Left ventricle myocardium inferior (tissue), 1 donor: ENCODE measurements at regions not wholly inside any gene's neighbourhood (a gene's known extent, or its start where the extent isn't known, plus 50 kb on each side); places are given as distances from the start of the nearest gene placed in this dataset.

Experiments used
- DNase-seq: peaks from one replicate; pipeline ENCODE4 v3.0.0-alpha.2; 2020
- H3K27ac ChIP-seq: fragments of 200-600 bp; replicated peaks from 2 replicates; pipeline ENCODE4 v1.8.0; 2021
- H3K27me3 ChIP-seq: fragments of 200-600 bp; 2 replicates; pipeline ENCODE4 v1.8.0; 2021; ENCODE audit warnings: low read depth
- H3K36me3 ChIP-seq: fragments of 200-600 bp; 2 replicates; pipeline ENCODE4 v1.8.0; 2021
- H3K4me1 ChIP-seq: fragments of 200-600 bp; 2 replicates; pipeline ENCODE4 v1.8.0; 2021
- H3K4me3 ChIP-seq: fragments of 200-600 bp; 2 replicates; pipeline ENCODE4 v1.8.0; 2021; ENCODE audit warnings: mild to moderate bottlenecking, moderate library complexity
- H3K9me3 ChIP-seq: fragments of 200-600 bp; replicated peaks from 2 replicates; pipeline ENCODE4 v1.8.0; 2021
- CTCF ChIP-seq: fragments of 200-600 bp; IDR thresholded peaks from 2 replicates; pipeline ENCODE4 v1.8.0; 2021; ENCODE audit warnings: antibody characterized with exemption, mild to moderate bottlenecking, borderline replicate concordance
- intact Hi-C: fragments of 100-400 bp; cut with micrococcal nuclease; formaldehyde crosslinking; loops from one replicate; pipeline ENCODE4 v1.11.0; 2022
- donor health status: DM: no; HTN: yes; CAD: no; lungs with severe emphysema.

GRCh38 chr11:86728562-86728961 lies 56.1 kb upstream of the ME3 start:
- DNase-seq, result no peak
- no peak for TF ChIP-seq CTCF
- Histone ChIP-seq H3K27me3 (no peaks in the 10 kb centered on the region), H3K27ac (no peak overlapping the region), H3K9me3 (peaks cover 14% of the 10 kb centered on the region), H3K36me3 (no peaks in the 10 kb centered on the region), H3K4me1 (no peaks in the 10 kb centered on the region), H3K4me3 (no peak overlapping the region)
- intact Hi-C loops, result no loop called here

GRCh38 chr11:86726770-86727504 lies 54.5 kb upstream of the ME3 start:
- Histone ChIP-seq H3K27me3 (no peaks in the 10 kb centered on the region), H3K4me3 (no peak overlapping the region), H3K27ac (no peak overlapping the region), H3K36me3 (no peaks in the 10 kb centered on the region), H3K4me1 (no peaks in the 10 kb centered on the region), H3K9me3 (peaks cover 30% of the 10 kb centered on the region)
- no peak for TF ChIP-seq CTCF
- no peak for DNase-seq
- intact Hi-C loops, result no loop called here

- no peak for DNase-seq
- no peak for TF ChIP-seq CTCF
- Histone ChIP-seq H3K27ac (no peak overlapping the region), H3K4me1 (no peaks in the 10 kb centered on the region), H3K4me3 (no peak overlapping the region), H3K36me3 (no peaks in the 10 kb centered on the region), H3K27me3 (no peaks in the 10 kb centered on the region), H3K9me3 (peaks cover 37% of the 10 kb centered on the region)
- intact Hi-C loops, result no loop called here
These were observed 53.8 kb upstream of the ME3 start for GRCh38 chr11:86726118-86726753.

- Histone ChIP-seq H3K27me3 (no peaks in the 10 kb centered on the region), H3K4me1 (no peaks in the 10 kb centered on the region), H3K9me3 (peaks cover 32% of the 10 kb centered on the region), H3K27ac (no peak overlapping the region), H3K4me3 (no peak overlapping the region), H3K36me3 (no peaks in the 10 kb centered on the region)
- TF ChIP-seq CTCF, result no peak
- no peak for DNase-seq
- intact Hi-C loops, result no loop called here
These were observed 51.7 kb upstream of the ME3 start for GRCh38 chr11:86724137-86724536.

- no peak overlapping the region for H3K27ac ChIP-seq
- DNase-seq, result no peak
- no peaks in the 10 kb centered on the region for H3K36me3 ChIP-seq
- H3K9me3 ChIP-seq, result peaks cover 32% of the 10 kb centered on the region
- H3K4me1 ChIP-seq, result no peaks in the 10 kb centered on the region
- no peak overlapping the region for H3K4me3 ChIP-seq
- intact Hi-C loops, result no loop called here
- no peak for TF ChIP-seq CTCF
- no peaks in the 10 kb centered on the region for H3K27me3 ChIP-seq
These were observed 50.9 kb upstream of the ME3 start for GRCh38 chr11:86723281-86723680.
